ENCODE measurements at regions not wholly inside any gene's neighbourhood (a gene's known extent, or its start where the extent isn't known, plus 50 kb on each side); places are given as distances from the start of the nearest gene placed in this dataset.
"Not testable (repeated sequence)": the region's sequence is repeated elsewhere in the genome, so short reads cannot be mapped to it uniquely, and the experiment has no call there.

DNA sequence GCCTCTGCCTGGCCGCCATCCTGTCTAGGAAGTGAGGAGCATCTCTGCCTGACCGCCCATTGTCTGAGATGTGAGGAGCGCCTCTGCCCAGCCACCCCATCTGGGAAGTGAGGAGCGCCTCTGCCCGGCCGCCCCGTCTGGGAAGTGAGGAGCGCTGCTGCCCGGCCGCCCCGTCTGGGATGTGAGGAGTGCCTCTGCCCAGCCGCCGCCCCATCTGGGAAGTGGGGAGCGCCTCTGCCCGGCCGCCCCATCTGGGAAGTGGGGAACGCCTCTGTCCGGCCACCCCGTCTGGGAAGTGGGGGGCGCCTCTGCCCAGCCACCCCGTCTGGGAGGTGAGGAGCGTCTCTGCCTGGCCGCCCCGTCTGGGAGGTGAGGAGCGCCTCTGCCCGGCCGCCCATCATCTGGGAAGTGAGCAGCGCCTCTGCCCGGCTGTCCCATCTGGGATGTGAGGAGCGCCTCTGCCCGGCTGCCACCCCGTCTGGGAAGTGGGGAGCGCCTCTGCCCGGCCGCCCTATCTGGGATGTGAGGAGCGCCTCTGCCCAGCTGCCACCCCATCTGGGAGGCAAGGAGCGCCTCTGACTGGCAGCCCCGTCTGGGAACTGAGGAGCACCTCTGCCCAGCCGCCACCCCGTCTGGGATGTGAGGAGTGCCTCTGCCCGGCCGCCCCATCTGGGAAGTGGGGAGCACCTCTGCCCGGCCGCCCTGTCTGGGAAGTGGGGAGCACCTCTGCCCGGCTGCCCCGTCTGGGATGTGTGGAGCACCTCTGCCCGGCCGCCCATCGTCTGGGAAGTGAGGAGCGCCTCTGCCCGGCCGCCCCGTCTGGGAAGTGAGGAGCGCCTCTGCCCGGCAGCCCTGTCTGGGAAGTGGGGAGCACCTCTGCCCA is 787.3 kb downstream of the PLA2G4A start:
- H3K4ac ChIP-seq (ENCODE audit: low read depth, low read length); H3K4me3 ChIP-seq (ENCODE audit: low read depth, low read length); H4K8ac ChIP-seq (ENCODE audit: low read depth, low read length); DNase-seq; H2BK12ac ChIP-seq (ENCODE audit: low read length); H2BK5ac ChIP-seq (ENCODE audit: low read depth, low read length, poor library complexity); H3K27me3 ChIP-seq (ENCODE audit: insufficient read depth, low read length); H3K23ac ChIP-seq (ENCODE audit: low read length); H2BK120ac ChIP-seq (ENCODE audit: insufficient read depth, low read length, poor library complexity); H3K4me2 ChIP-seq (ENCODE audit: low read length); H4K12ac ChIP-seq (ENCODE audit: low read depth, low read length); H3K4me1 ChIP-seq (ENCODE audit: control insufficient read depth in 1 of 2, insufficient read depth in 2 of 2, low read length in 2 of 2); H3K79me1 ChIP-seq (ENCODE audit: low read length); H3K18ac ChIP-seq (ENCODE audit: low read length); H3K9ac ChIP-seq (ENCODE audit: low read length); H3K79me2 ChIP-seq (ENCODE audit: control insufficient read depth, insufficient read depth, low read length, poor library complexity); H2AK5ac ChIP-seq (ENCODE audit: low read length); H3K27ac ChIP-seq (ENCODE audit: low read depth, low read length); H4K91ac ChIP-seq (ENCODE audit: low read depth, low read length); H3K9me3 ChIP-seq (ENCODE audit: insufficient read depth, low read depth, low read length); H3K36me3 ChIP-seq (ENCODE audit: control insufficient read depth in 1 of 2, insufficient read depth in 2 of 2, low read length in 2 of 2); H2AFZ ChIP-seq (ENCODE audit: insufficient read depth, low read length, poor library complexity); H3K14ac ChIP-seq (ENCODE audit: low read length): not testable (repeated sequence)
- no CpG with 5 or more reads among the region's 55 CpGs for WGBS (ENCODE audit: extremely low coverage, insufficient coverage, insufficient read length)

DNA sequence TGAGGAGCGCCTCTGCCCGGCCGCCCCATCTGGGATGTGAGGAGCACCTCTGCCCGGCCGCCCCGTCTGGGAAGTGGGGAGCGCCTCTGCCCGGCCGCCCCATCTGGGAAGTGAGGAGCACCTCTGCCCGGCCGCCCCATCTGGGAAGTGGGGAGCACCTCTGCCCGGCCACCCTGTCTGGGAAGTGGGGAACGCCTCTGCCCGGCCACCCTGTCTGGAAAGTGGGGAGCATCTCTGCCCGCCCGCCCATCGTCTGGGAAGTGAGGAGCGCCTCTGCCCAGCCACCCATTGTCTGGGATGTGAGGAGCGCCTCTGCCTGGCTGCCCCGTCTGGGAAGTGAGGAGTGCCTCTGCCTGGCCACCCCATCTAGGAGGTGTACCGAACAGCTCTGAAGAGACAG is 788.1 kb downstream of the PLA2G4A start:
- not testable (repeated sequence) for H3K9ac ChIP-seq (ENCODE audit: low read length); H4K91ac ChIP-seq (ENCODE audit: low read depth, low read length); H2BK120ac ChIP-seq (ENCODE audit: insufficient read depth, low read length, poor library complexity); H2AK5ac ChIP-seq (ENCODE audit: low read length); H3K79me1 ChIP-seq (ENCODE audit: low read length); H3K27ac ChIP-seq (ENCODE audit: low read depth, low read length); H3K27me3 ChIP-seq (ENCODE audit: insufficient read depth, low read length); H2BK12ac ChIP-seq (ENCODE audit: low read length); H3K23ac ChIP-seq (ENCODE audit: low read length); H3K79me2 ChIP-seq (ENCODE audit: control insufficient read depth, insufficient read depth, low read length, poor library complexity); H3K14ac ChIP-seq (ENCODE audit: low read length); H3K4me1 ChIP-seq (ENCODE audit: control insufficient read depth in 1 of 2, insufficient read depth in 2 of 2, low read length in 2 of 2); H3K4me2 ChIP-seq (ENCODE audit: low read length); DNase-seq; H2BK5ac ChIP-seq (ENCODE audit: low read depth, low read length, poor library complexity); H3K9me3 ChIP-seq (ENCODE audit: insufficient read depth, low read depth, low read length); H3K18ac ChIP-seq (ENCODE audit: low read length); H3K36me3 ChIP-seq (ENCODE audit: control insufficient read depth in 1 of 2, insufficient read depth in 2 of 2, low read length in 2 of 2); H4K8ac ChIP-seq (ENCODE audit: low read depth, low read length); H3K4ac ChIP-seq (ENCODE audit: low read depth, low read length); H2AFZ ChIP-seq (ENCODE audit: insufficient read depth, low read length, poor library complexity); H3K4me3 ChIP-seq (ENCODE audit: low read depth, low read length); H4K12ac ChIP-seq (ENCODE audit: low read depth, low read length)
- WGBS (ENCODE audit: extremely low coverage, insufficient coverage, insufficient read length) = no CpG with 5 or more reads among the region's 21 CpGs

DNA sequence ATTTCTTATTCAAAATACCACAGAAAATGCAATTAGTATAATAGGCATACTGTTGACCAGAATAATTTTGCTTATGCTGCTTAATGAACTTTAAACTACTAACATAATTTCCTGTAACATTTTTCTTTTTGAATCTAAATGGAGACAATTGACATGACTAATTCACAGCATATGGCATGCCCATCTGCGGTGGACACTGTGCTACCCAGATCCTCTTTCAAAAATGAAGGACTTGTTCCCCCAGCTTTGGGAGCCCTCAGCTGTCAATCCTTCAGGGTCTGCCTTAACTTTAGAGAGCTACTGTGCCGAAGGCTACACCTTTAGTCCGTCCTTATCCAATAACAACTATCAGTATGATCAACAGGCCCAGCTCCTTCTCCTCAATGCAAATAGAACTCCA is 789.0 kb downstream of the PLA2G4A start:
- WGBS (ENCODE audit: extremely low coverage, insufficient coverage, insufficient read length) = no CpG with 5 or more reads among the region's 3 CpGs
- Histone ChIP-seq H2AK5ac (ENCODE audit: low read length) (no peak overlapping the region), H3K27me3 (ENCODE audit: insufficient read depth, low read length) (no peaks in the 10 kb centered on the region), H3K79me1 (ENCODE audit: low read length) (no peaks in the 10 kb centered on the region), H4K12ac (ENCODE audit: low read depth, low read length) (no peak overlapping the region), H3K4me3 (ENCODE audit: low read depth, low read length) (no peak overlapping the region), H2BK5ac (ENCODE audit: low read depth, low read length, poor library complexity) (no peak overlapping the region), H3K23ac (ENCODE audit: low read length) (no peak overlapping the region), H3K9me3 (ENCODE audit: insufficient read depth, low read depth, low read length) (peaks cover 8% of the 10 kb centered on the region), H2AFZ (ENCODE audit: insufficient read depth, low read length, poor library complexity) (no peak overlapping the region), H3K79me2 (ENCODE audit: control insufficient read depth, insufficient read depth, low read length, poor library complexity) (no peaks in the 10 kb centered on the region), H3K36me3 (ENCODE audit: control insufficient read depth in 1 of 2, insufficient read depth in 2 of 2, low read length in 2 of 2) (no peaks in the 10 kb centered on the region), H3K14ac (ENCODE audit: low read length) (no peak overlapping the region), H3K4ac (ENCODE audit: low read depth, low read length) (no peak overlapping the region), H3K4me1 (ENCODE audit: control insufficient read depth in 1 of 2, insufficient read depth in 2 of 2, low read length in 2 of 2) (no peaks in the 10 kb centered on the region), H2BK120ac (ENCODE audit: insufficient read depth, low read length, poor library complexity) (no peak overlapping the region), H3K27ac (ENCODE audit: low read depth, low read length) (no peak overlapping the region), H3K18ac (ENCODE audit: low read length) (no peak overlapping the region), H2BK12ac (ENCODE audit: low read length) (no peak overlapping the region), H4K8ac (ENCODE audit: low read depth, low read length) (no peak overlapping the region), H3K4me2 (ENCODE audit: low read length) (no peak overlapping the region), H3K9ac (ENCODE audit: low read length) (no peak overlapping the region), H4K91ac (ENCODE audit: low read depth, low read length) (no peak overlapping the region)
- no peak for DNase-seq

DNA sequence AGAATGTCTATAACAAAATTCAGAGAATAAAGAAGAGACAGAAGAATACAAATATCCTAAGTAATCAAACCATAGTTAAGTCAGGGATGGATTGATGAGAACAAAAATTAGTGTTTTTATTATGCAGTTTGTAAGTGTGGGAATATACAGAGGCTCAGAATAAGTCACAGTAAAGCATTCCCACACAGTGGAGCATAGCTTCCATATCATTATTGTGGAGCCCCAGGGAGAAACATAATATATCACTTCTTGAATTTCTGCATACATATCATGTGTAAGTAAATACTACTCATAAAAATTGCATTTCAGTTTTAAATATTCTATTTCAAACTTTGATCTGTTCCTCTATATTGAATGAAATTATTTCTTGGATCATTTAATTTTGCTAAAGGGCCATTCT is 790.4 kb downstream of the PLA2G4A start:
- H3K23ac ChIP-seq (ENCODE audit: low read length) = no peak overlapping the region
- H4K8ac ChIP-seq (ENCODE audit: low read depth, low read length) = no peak overlapping the region
- H3K9me3 ChIP-seq (ENCODE audit: insufficient read depth, low read depth, low read length) = peaks cover 8% of the 10 kb centered on the region
- H3K79me1 ChIP-seq (ENCODE audit: low read length) = no peaks in the 10 kb centered on the region
- no peak overlapping the region for H3K4me3 ChIP-seq (ENCODE audit: low read depth, low read length)
- H3K27ac ChIP-seq (ENCODE audit: low read depth, low read length) = no peak overlapping the region
- no peaks in the 10 kb centered on the region for H3K4me1 ChIP-seq (ENCODE audit: control insufficient read depth in 1 of 2, insufficient read depth in 2 of 2, low read length in 2 of 2)
- no peak overlapping the region for H3K4ac ChIP-seq (ENCODE audit: low read depth, low read length)
- H2AFZ ChIP-seq (ENCODE audit: insufficient read depth, low read length, poor library complexity) = no peak overlapping the region
- no peak overlapping the region for H3K4me2 ChIP-seq (ENCODE audit: low read length)
- H4K91ac ChIP-seq (ENCODE audit: low read depth, low read length) = no peak overlapping the region
- H4K12ac ChIP-seq (ENCODE audit: low read depth, low read length) = no peak overlapping the region
- no peak overlapping the region for H2BK120ac ChIP-seq (ENCODE audit: insufficient read depth, low read length, poor library complexity)
- H2BK5ac ChIP-seq (ENCODE audit: low read depth, low read length, poor library complexity) = no peak overlapping the region
- H3K36me3 ChIP-seq (ENCODE audit: control insufficient read depth in 1 of 2, insufficient read depth in 2 of 2, low read length in 2 of 2) = no peaks in the 10 kb centered on the region
- H3K27me3 ChIP-seq (ENCODE audit: insufficient read depth, low read length) = no peaks in the 10 kb centered on the region
- no peaks in the 10 kb centered on the region for H3K79me2 ChIP-seq (ENCODE audit: control insufficient read depth, insufficient read depth, low read length, poor library complexity)
- no peak overlapping the region for H3K18ac ChIP-seq (ENCODE audit: low read length)
- H3K14ac ChIP-seq (ENCODE audit: low read length) = no peak overlapping the region
- DNase-seq = no peak
- no peak overlapping the region for H2AK5ac ChIP-seq (ENCODE audit: low read length)
- H3K9ac ChIP-seq (ENCODE audit: low read length) = no peak overlapping the region
- H2BK12ac ChIP-seq (ENCODE audit: low read length) = no peak overlapping the region

Data from trophoblast cell (in vitro differentiated cells and primary cell).